SK-N-SH treated with all-trans-retinoic acid at 6 μM for 48 hours (cell line): ENCODE measurements at regions not wholly inside any gene's neighbourhood (a gene's known extent, or its start where the extent isn't known, plus 50 kb on each side); places are given as distances from the start of the nearest gene placed in this dataset.

Experiments
- BACH2 ChIP-seq: fragments of 250-450 bp; sonication (Bioruptor Pico); IDR thresholded peaks from 2 replicates; pipeline ENCODE4 v1.9.0; 2021; ENCODE audit warnings: mild to moderate bottlenecking, borderline replicate concordance
- GLIS3 ChIP-seq: fragments of 250-450 bp; sonication (Bioruptor Pico); IDR thresholded peaks from 2 replicates; pipeline ENCODE4 v1.5.0; 2020; ENCODE audit warnings: mild to moderate bottlenecking, moderate library complexity
- TOX ChIP-seq: fragments of 250-450 bp; sonication (Bioruptor Pico); IDR thresholded peaks from 2 replicates; pipeline ENCODE4 v1.8.0; 2021; ENCODE audit warnings: mild to moderate bottlenecking, moderate library complexity, borderline replicate concordance
- ZFP3 ChIP-seq: fragments of 250-450 bp; sonication (Bioruptor Pico); IDR thresholded peaks from 2 replicates; pipeline ENCODE4 v1.5.0; 2020; ENCODE audit warnings: mild to moderate bottlenecking, moderate library complexity
- ZFP30 ChIP-seq: fragments of 450-650 bp; formaldehyde crosslinking; IDR thresholded peaks from 2 replicates; pipeline ENCODE4 v1.5.0; 2022; ENCODE audit warnings: mild to moderate bottlenecking, moderate library complexity
- ZNF8 ChIP-seq: fragments of 450-650 bp; formaldehyde crosslinking; IDR thresholded peaks from 2 replicates; pipeline ENCODE4 v1.5.0; 2020; ENCODE audit warnings: mild to moderate bottlenecking, moderate library complexity
- TF ChIP-seq, protein P1 (sequence below): fragments of 250-450 bp; sonication (Bioruptor Pico); IDR thresholded peaks from 2 replicates; pipeline ENCODE4 v1.8.0; 2020; ENCODE audit warnings: mild to moderate bottlenecking, moderate library complexity, borderline replicate concordance
- TF ChIP-seq, protein P2 (sequence below): fragments of 250-450 bp; sonication (Bioruptor Pico); IDR thresholded peaks from 2 replicates; pipeline ENCODE4 v1.5.1; 2020; ENCODE audit warnings: low read depth, mild to moderate bottlenecking, moderate library complexity

DNA sequence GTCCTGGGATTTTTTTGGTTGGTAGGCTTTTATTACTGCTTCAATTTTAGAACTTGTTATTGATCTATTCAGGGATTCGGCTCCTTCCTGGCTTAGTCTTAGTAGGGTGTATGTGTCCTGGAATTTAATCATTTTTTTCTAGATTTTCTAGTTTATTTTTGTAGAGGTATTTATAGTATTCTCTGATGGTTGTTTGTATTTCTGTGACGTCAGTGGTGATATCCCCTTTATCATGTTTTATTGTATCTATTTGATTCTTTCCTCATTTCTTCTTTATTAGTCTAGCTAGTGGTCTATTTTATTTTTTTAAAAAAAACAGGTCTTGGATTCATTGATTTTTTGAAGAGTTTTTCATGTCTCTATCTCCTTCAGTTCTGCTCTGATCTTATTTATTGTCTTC is 193.3 kb upstream of the MAP2 start:
- TF ChIP-seq, protein P1, sequence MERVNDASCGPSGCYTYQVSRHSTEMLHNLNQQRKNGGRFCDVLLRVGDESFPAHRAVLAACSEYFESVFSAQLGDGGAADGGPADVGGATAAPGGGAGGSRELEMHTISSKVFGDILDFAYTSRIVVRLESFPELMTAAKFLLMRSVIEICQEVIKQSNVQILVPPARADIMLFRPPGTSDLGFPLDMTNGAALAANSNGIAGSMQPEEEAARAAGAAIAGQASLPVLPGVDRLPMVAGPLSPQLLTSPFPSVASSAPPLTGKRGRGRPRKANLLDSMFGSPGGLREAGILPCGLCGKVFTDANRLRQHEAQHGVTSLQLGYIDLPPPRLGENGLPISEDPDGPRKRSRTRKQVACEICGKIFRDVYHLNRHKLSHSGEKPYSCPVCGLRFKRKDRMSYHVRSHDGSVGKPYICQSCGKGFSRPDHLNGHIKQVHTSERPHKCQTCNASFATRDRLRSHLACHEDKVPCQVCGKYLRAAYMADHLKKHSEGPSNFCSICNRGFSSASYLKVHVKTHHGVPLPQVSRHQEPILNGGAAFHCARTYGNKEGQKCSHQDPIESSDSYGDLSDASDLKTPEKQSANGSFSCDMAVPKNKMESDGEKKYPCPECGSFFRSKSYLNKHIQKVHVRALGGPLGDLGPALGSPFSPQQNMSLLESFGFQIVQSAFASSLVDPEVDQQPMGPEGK (CRISPR knock-in tag) = no peak
- TF ChIP-seq ZNF8 (no peak), ZFP3 (CRISPR knock-in tag) (no peak), ZFP30 (CRISPR knock-in tag) (no peak), TOX (CRISPR knock-in tag) (no peak), BACH2 (CRISPR knock-in tag) (no peak), GLIS3 (CRISPR knock-in tag) (no peak)
- TF ChIP-seq, protein P2, sequence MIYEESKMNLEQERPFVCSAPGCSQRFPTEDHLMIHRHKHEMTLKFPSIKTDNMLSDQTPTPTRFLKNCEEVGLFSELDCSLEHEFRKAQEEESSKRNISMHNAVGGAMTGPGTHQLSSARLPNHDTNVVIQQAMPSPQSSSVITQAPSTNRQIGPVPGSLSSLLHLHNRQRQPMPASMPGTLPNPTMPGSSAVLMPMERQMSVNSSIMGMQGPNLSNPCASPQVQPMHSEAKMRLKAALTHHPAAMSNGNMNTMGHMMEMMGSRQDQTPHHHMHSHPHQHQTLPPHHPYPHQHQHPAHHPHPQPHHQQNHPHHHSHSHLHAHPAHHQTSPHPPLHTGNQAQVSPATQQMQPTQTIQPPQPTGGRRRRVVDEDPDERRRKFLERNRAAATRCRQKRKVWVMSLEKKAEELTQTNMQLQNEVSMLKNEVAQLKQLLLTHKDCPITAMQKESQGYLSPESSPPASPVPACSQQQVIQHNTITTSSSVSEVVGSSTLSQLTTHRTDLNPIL (CRISPR knock-in tag) = no peak
